Skeletal muscle tissue (tissue), 3 donors: ENCODE measurements at regions not wholly inside any gene's neighbourhood (a gene's known extent, or its start where the extent isn't known, plus 50 kb on each side); places are given as distances from the start of the nearest gene placed in this dataset.
"Not testable (repeated sequence)": the region's sequence is repeated elsewhere in the genome, so short reads cannot be mapped to it uniquely, and the experiment has no call there.

Experiments used
- H3K27ac ChIP-seq: one replicate; pipeline ENCODE4 v1.7.0; 2013; ENCODE audit warnings: mild to moderate bottlenecking, low read depth, low read length, inconsistent platforms
- H3K27me3 ChIP-seq, 3 donors: one replicate each; pipeline ENCODE4 v1.7.0; 2013; ENCODE audit warnings: low read length in 3 of 3; ENCODE audit not compliant: control insufficient read depth in 3 of 3, insufficient read depth in 3 of 3
- H3K36me3 ChIP-seq, 3 donors: one replicate each; pipeline ENCODE4 v1.7.0; 2013; ENCODE audit warnings: low read length in 3 of 3; ENCODE audit not compliant: control insufficient read depth in 3 of 3, insufficient read depth in 3 of 3
- H3K4me1 ChIP-seq, 3 donors: one replicate each; pipeline ENCODE4 v1.7.0; 2013; ENCODE audit warnings: low read length in 3 of 3, mild to moderate bottlenecking in 3 of 3; ENCODE audit not compliant: control insufficient read depth in 3 of 3, insufficient read depth in 3 of 3
- H3K4me3 ChIP-seq, 3 donors: one replicate each; pipeline ENCODE4 v1.7.0; 2013; ENCODE audit warnings: low read length in 3 of 3
- H3K9ac ChIP-seq, 3 donors: one replicate each; pipeline ENCODE4 v1.7.0; 2013; ENCODE audit warnings: low read length in 3 of 3, mild to moderate bottlenecking in 3 of 3, moderate library complexity in 2 of 3, low read depth in 1 of 3
- H3K9me3 ChIP-seq, 3 donors: one replicate each; pipeline ENCODE4 v1.7.0; 2013; ENCODE audit warnings: low read length in 3 of 3; ENCODE audit not compliant: control insufficient read depth in 3 of 3
- donor health status: Osteomylitis.

GRCh38 chr7:140263277-140263676 lies 86.5 kb upstream of the KDM7A start:
- Histone ChIP-seq H3K4me1 (peaks cover 0 to 3% (median 0%) of the 10 kb centered on the region in 3 donors), H3K9me3 (no peaks in the 10 kb centered on the region), H3K36me3 (no peaks in the 10 kb centered on the region), H3K9ac (no peak overlapping the region), H3K4me3 (no peak overlapping the region), H3K27me3 (peaks cover 0 to 4% (median 0%) of the 10 kb centered on the region in 3 donors), H3K27ac (no peak overlapping the region)

- Histone ChIP-seq H3K27ac (no peak overlapping the region), H3K4me1 (peaks cover 0 to 3% (median 0%) of the 10 kb centered on the region in 3 donors), H3K36me3 (no peaks in the 10 kb centered on the region), H3K4me3 (no peak overlapping the region), H3K27me3 (peaks cover 0 to 4% (median 0%) of the 10 kb centered on the region in 3 donors), H3K9ac (no peak overlapping the region), H3K9me3 (no peaks in the 10 kb centered on the region)
Measured at GRCh38 chr7:140262242-140262903, 85.6 kb upstream of the KDM7A start.

- Histone ChIP-seq H3K36me3 (no peaks in the 10 kb centered on the region), H3K4me3 (no peak overlapping the region), H3K27me3 (peaks cover 0 to 4% (median 0%) of the 10 kb centered on the region in 3 donors), H3K9ac (no peak overlapping the region), H3K27ac (no peak overlapping the region), H3K9me3 (no peaks in the 10 kb centered on the region), H3K4me1 (peaks cover 0 to 3% (median 0%) of the 10 kb centered on the region in 3 donors)
Measured at GRCh38 chr7:140261522-140261921, 84.7 kb upstream of the KDM7A start.

GRCh38 chr7:140261105-140261486 lies 84.3 kb upstream of the KDM7A start:
- peaks cover 0 to 3% (median 0%) of the 10 kb centered on the region in 3 donors for H3K4me1 ChIP-seq
- H3K27me3 ChIP-seq, result peaks cover 0 to 4% (median 0%) of the 10 kb centered on the region in 3 donors
- no peak overlapping the region for H3K27ac ChIP-seq
- H3K36me3 ChIP-seq, result no peaks in the 10 kb centered on the region
- H3K4me3 ChIP-seq, result no peak overlapping the region
- H3K9me3 ChIP-seq, result no peaks in the 10 kb centered on the region
- no peak overlapping the region for H3K9ac ChIP-seq

GRCh38 chr7:140260352-140261104 lies 83.7 kb upstream of the KDM7A start:
- H3K4me1 ChIP-seq, result peaks cover 0 to 3% (median 0%) of the 10 kb centered on the region in 3 donors
- H3K36me3 ChIP-seq, result no peaks in the 10 kb centered on the region
- H3K4me3 ChIP-seq, result peak overlapping the region in 1 of 3 donors; percentile 2
- no peak overlapping the region for H3K27ac ChIP-seq
- H3K9ac ChIP-seq, result no peak overlapping the region
- H3K27me3 ChIP-seq, result peaks cover 0 to 4% (median 0%) of the 10 kb centered on the region in 3 donors
- no peaks in the 10 kb centered on the region for H3K9me3 ChIP-seq

- H3K4me1 ChIP-seq, H3K27me3 ChIP-seq, H3K27ac ChIP-seq, H3K9ac ChIP-seq, H3K9me3 ChIP-seq, H3K4me3 ChIP-seq, H3K36me3 ChIP-seq: not testable (repeated sequence)
Measured at GRCh38 chr7:140257278-140257677, 80.5 kb upstream of the KDM7A start.

- H3K4me1 ChIP-seq, H3K9me3 ChIP-seq, H3K27me3 ChIP-seq, H3K27ac ChIP-seq, H3K9ac ChIP-seq, H3K4me3 ChIP-seq, H3K36me3 ChIP-seq: not testable (repeated sequence)
Measured at GRCh38 chr7:140254976-140255375, 78.2 kb upstream of the KDM7A start.

- Histone ChIP-seq H3K9ac (no peak overlapping the region), H3K4me1 (no peaks in the 10 kb centered on the region), H3K27ac (no peak overlapping the region)
Measured at GRCh38 chr7:140249036-140249806, 72.4 kb upstream of the KDM7A start.

GRCh38 chr7:140247559-140247958 lies 70.8 kb upstream of the KDM7A start:
- peaks cover 0 to 2% (median 0%) of the 10 kb centered on the region in 3 donors for H3K4me1 ChIP-seq
- H3K9me3 ChIP-seq, result no peaks in the 10 kb centered on the region
- H3K27me3 ChIP-seq, result no peaks in the 10 kb centered on the region
- no peak overlapping the region for H3K27ac ChIP-seq
- H3K36me3 ChIP-seq, result no peaks in the 10 kb centered on the region
- no peak overlapping the region for H3K4me3 ChIP-seq
- no peak overlapping the region for H3K9ac ChIP-seq

More at GRCh38 chr7:140249036-140249806, 72.4 kb upstream of the KDM7A start:
- Histone ChIP-seq H3K27me3 (no peaks in the 10 kb centered on the region), H3K4me3 (no peak overlapping the region), H3K9me3 (no peaks in the 10 kb centered on the region), H3K36me3 (no peaks in the 10 kb centered on the region)
